Natural killer cell (primary cell): ENCODE measurements at regions not wholly inside any gene's neighbourhood (a gene's known extent, or its start where the extent isn't known, plus 50 kb on each side); places are given as distances from the start of the nearest gene placed in this dataset.

ENCODE experiments used
- ATAC-seq, 3 donors: fragments of 150-1000 bp in 2 of 3; fragments of 200-7000 bp in 1 of 3; cut with Tn5 transposase; 1 replicate in 1 of 3; 2 replicates in 2 of 3; pipeline ENCODE4 v1.10.0; 2021; ENCODE audit warnings: mild to moderate bottlenecking in 2 of 3, moderate library complexity in 2 of 3
- DNase-seq, 2 donors: peaks; one replicate each; pipeline versions ENCODE4 v3.0.0 to v3.0.0-alpha.2; 2013 to 2021; ENCODE audit warnings: mixed read lengths in 1 of 2
- H3K27ac ChIP-seq: one replicate; pipeline ENCODE4 v1.5.1; 2013; ENCODE audit warnings: mild to moderate bottlenecking, low read length
- H3K27me3 ChIP-seq: one replicate; pipeline ENCODE4 v1.6.1; 2013; ENCODE audit warnings: low read length; ENCODE audit not compliant: control insufficient read depth, insufficient read depth
- H3K36me3 ChIP-seq: one replicate; pipeline ENCODE4 v1.6.1; 2013; ENCODE audit warnings: low read length; ENCODE audit not compliant: control insufficient read depth, insufficient read depth
- H3K4me1 ChIP-seq: one replicate; pipeline ENCODE4 v1.6.1; 2013; ENCODE audit warnings: low read length; ENCODE audit not compliant: control insufficient read depth, insufficient read depth
- H3K4me3 ChIP-seq: one replicate; pipeline ENCODE4 v1.5.1; 2013; ENCODE audit warnings: low read length
- H3K9me3 ChIP-seq: one replicate; pipeline ENCODE4 v1.6.1; 2013; ENCODE audit warnings: low read length; ENCODE audit not compliant: control insufficient read depth, insufficient read depth
- H3K27ac Mint-ChIP-seq, 2 donors: one replicate each; pipeline ENCODE4 v1.8.0; 2022; ENCODE audit warnings: mild to moderate bottlenecking in 2 of 2, mixed read lengths in 2 of 2, moderate library complexity in 1 of 2
- H3K27me3 Mint-ChIP-seq, 2 donors: one replicate each; pipeline ENCODE4 v1.8.0; 2022; ENCODE audit warnings: low read depth in 2 of 2, mixed read lengths in 2 of 2
- H3K36me3 Mint-ChIP-seq: one replicate; pipeline ENCODE4 v1.8.0; 2022; ENCODE audit warnings: mixed read lengths
- H3K4me1 Mint-ChIP-seq, 2 donors: one replicate each; pipeline ENCODE4 v1.8.0; 2022; ENCODE audit warnings: mixed read lengths in 2 of 2
- H3K4me3 Mint-ChIP-seq: one replicate; pipeline ENCODE4 v1.8.0; 2022; ENCODE audit warnings: mild to moderate bottlenecking, moderate library complexity, mixed read lengths
- H3K9me3 Mint-ChIP-seq, 2 donors: one replicate each; pipeline ENCODE4 v1.8.0; 2022; ENCODE audit warnings: mixed read lengths in 2 of 2
- CTCF ChIP-seq: fragments of 200-600 bp; IDR thresholded peaks from one replicate; pipeline ENCODE4 v1.8.0; 2022; ENCODE audit warnings: antibody characterized with exemption
- WGBS: methylation state at CpG from one replicate; pipeline ENCODE4 v1.1.7; 2013; ENCODE audit warnings: missing lambda C conversion rate; ENCODE audit not compliant: insufficient coverage; 5-methylcytosine and 5-hydroxymethylcytosine counted together
- intact Hi-C: fragments of 100-400 bp; cut with micrococcal nuclease; formaldehyde crosslinking; loops from one replicate; pipeline ENCODE4 v1.14.2; 2022

DNA sequence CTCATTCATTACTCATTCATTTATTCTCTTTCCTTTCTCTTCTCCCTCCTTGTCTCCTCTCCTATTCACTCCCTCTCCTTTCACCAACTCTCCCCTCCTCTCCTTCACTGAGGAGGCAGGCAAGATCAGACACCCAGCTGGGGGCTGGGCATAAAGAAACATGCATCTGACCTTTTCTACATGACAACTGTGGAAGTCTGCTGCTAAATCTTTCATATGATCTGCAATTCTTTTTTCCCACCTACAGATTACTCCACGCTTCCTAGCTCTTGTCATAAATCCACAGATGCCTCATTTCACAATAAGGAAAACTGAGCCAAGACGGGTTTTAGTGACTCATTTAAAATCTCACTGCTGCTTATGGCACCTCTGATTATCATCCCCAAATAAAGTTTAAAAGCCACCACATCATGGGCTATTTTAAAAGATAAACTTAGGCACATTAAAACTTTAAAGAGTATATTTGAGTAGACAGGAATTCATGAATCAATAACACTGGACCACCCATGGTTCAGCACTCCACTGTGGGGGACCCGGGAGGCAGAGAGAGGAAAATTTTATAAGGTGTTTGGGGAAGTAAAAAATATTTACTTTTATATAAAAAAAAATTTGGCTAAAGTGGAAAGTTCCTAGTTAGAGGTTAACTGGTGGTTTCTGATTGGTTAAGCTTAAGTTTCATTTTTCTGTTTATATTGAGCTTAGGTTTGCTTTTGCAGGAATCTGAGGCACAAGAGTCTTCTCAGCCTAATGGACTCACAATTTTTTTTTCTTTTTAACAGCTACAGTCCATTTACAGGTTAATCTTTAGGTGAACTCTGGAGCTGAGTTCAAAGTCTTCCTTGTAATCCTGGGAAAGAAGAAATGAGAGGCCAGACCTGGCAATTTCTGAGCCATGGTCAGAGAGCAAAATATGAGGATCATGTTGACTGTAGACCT is 55.8 kb upstream of the DNAH14 start:
- Mint-ChIP-seq H3K4me1 (no peaks in the 10 kb centered on the region), H3K4me3 (no peak overlapping the region), H3K27me3 (peaks cover 5 to 17% of the 10 kb centered on the region in 2 donors), H3K36me3 (no peaks in the 10 kb centered on the region), H3K9me3 (no peaks in the 10 kb centered on the region), H3K27ac (no peak overlapping the region)
- DNase-seq (no peak), ATAC-seq (no peak)
- intact Hi-C loops: no loop called here
- Histone ChIP-seq H3K36me3 (no peaks in the 10 kb centered on the region), H3K4me1 (no peaks in the 10 kb centered on the region), H3K27ac (no peak overlapping the region), H3K9me3 (no peaks in the 10 kb centered on the region), H3K27me3 (no peaks in the 10 kb centered on the region), H3K4me3 (no peak overlapping the region)
- 82% methylated on average over 2 of the region's 3 CpGs for WGBS
- no peak for TF ChIP-seq CTCF

DNA sequence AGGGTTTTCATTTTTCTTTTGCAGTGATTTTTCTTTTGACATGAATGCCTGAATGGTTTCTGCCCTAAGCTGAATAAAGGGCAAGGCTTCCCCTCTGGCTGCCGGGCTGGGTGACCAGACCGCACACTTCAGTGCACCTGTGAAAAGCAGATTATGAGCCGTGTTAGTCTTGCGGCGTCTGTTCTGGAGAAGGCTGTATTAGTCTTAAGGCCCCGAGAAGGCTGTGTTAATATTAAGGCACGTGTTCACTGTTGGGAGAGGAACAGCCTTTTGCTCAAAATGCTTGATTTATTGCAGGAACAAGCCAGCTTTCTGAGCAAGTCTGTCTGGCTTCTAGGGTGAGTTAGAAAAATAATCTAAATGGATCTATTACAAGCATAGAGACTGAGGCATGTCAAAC is 54.7 kb upstream of the DNAH14 start:
- WGBS: 13% methylated on average over 7 of the region's 7 CpGs
- Histone ChIP-seq H3K27ac (no peak overlapping the region), H3K4me3 (no peak overlapping the region), H3K27me3 (no peaks in the 10 kb centered on the region), H3K36me3 (no peaks in the 10 kb centered on the region), H3K9me3 (no peaks in the 10 kb centered on the region), H3K4me1 (no peaks in the 10 kb centered on the region)
- DNase-seq (no peak), ATAC-seq (no peak)
- intact Hi-C loops: no loop called here
- no peaks in the 10 kb centered on the region for H3K36me3 Mint-ChIP-seq
- no peak overlapping the region for H3K4me3 Mint-ChIP-seq
- TF ChIP-seq CTCF: no peak
- H3K27me3 Mint-ChIP-seq: peaks cover 5 to 17% of the 10 kb centered on the region in 2 donors
- no peak overlapping the region for H3K27ac Mint-ChIP-seq
- H3K4me1 Mint-ChIP-seq: no peaks in the 10 kb centered on the region
- no peaks in the 10 kb centered on the region for H3K9me3 Mint-ChIP-seq

DNA sequence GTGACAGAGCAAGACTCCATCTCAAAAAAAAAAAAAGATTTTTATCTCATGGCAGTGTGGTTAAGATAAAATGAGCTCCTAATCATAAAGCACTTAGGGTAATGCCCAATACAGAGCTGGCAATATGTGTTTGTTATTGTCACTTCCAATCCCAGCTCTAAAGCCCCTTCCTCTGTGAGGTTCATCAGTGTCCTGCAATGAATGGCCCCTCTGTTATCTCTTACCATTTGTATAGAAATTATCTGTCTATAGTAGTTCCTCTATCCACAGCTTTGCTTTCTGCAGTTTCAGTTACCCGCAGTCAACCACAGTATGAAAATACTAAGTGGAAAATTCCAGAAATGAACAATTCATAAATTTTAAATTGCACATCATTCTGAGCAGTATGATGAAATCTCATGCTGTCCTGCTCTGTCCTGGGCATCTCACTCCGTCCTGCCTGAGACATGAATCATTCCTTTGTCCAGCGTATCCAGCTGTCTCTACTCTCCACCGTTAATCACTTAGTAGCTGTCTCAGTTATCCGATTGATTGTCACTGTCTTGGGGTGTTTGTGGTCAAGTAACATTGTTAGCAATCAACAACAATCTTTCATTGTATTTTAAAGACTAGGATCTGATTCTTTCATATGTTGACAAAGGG is 50.2 kb upstream of the DNAH14 start:
- Histone ChIP-seq H3K27ac (no peak overlapping the region), H3K4me3 (no peak overlapping the region), H3K27me3 (no peaks in the 10 kb centered on the region), H3K4me1 (no peaks in the 10 kb centered on the region), H3K9me3 (no peaks in the 10 kb centered on the region), H3K36me3 (no peaks in the 10 kb centered on the region)
- no peak for DNase-seq
- 68% methylated on average over 3 of the region's 5 CpGs for WGBS
- intact Hi-C loops: no loop called here
- no peak overlapping the region for H3K27ac Mint-ChIP-seq
- H3K4me1 Mint-ChIP-seq: no peaks in the 10 kb centered on the region
- H3K36me3 Mint-ChIP-seq: no peaks in the 10 kb centered on the region
- no peak for TF ChIP-seq CTCF
- no peaks in the 10 kb centered on the region for H3K9me3 Mint-ChIP-seq
- ATAC-seq: no peak
- H3K4me3 Mint-ChIP-seq: no peak overlapping the region
- peaks cover 8 to 17% of the 10 kb centered on the region in 2 donors for H3K27me3 Mint-ChIP-seq
